HG02798 (cell line): ENCODE measurements at regions not wholly inside any gene's neighbourhood (a gene's known extent, or its start where the extent isn't known, plus 50 kb on each side); places are given as distances from the start of the nearest gene placed in this dataset.

Source experiments
- ATAC-seq: cut with Tn5 transposase; IDR thresholded peaks from one replicate; pipeline ENCODE4 v1.9.1; 2021; ENCODE audit warnings: mild to moderate bottlenecking; ENCODE audit not compliant: unreplicated experiment, poor library complexity

GRCh38 chr12:46504494-46504893 lies 131.9 kb upstream of the SLC38A2 start:
- no peak for ATAC-seq

- no peak for ATAC-seq
Observed at GRCh38 chr12:46503637-46504175, 131.1 kb upstream of the SLC38A2 start.

GRCh38 chr12:46500673-46501072 lies 128.1 kb upstream of the SLC38A2 start:
- ATAC-seq, result no peak

- ATAC-seq, result peak; percentile 99
Observed at GRCh38 chr12:46499901-46500300, 127.3 kb upstream of the SLC38A2 start.

GRCh38 chr12:46499226-46499625 lies 126.7 kb upstream of the SLC38A2 start:
- no peak for ATAC-seq

GRCh38 chr12:46497739-46498138 lies 125.2 kb upstream of the SLC38A2 start:
- ATAC-seq, result no peak

- no peak for ATAC-seq
Observed at GRCh38 chr12:46494424-46494823, 121.9 kb upstream of the SLC38A2 start.

GRCh38 chr12:46493834-46494181 lies 121.2 kb upstream of the SLC38A2 start:
- no peak for ATAC-seq

GRCh38 chr12:46493150-46493833 lies 120.7 kb upstream of the SLC38A2 start:
- no peak for ATAC-seq

- no peak for ATAC-seq
Observed at GRCh38 chr12:46492471-46493085, 120.0 kb upstream of the SLC38A2 start.

GRCh38 chr12:46491548-46491947 lies 119.0 kb upstream of the SLC38A2 start:
- ATAC-seq, result no peak

GRCh38 chr12:46490635-46491034 lies 118.1 kb upstream of the SLC38A2 start:
- ATAC-seq, result no peak

- no peak for ATAC-seq
Observed at GRCh38 chr12:46489951-46490388, 117.4 kb upstream of the SLC38A2 start.

- ATAC-seq, result peak; percentile 31
Observed at GRCh38 chr12:46487567-46488131, 115.1 kb upstream of the SLC38A2 start.

- ATAC-seq, result no peak
Observed at GRCh38 chr12:46486588-46486987, 114.0 kb upstream of the SLC38A2 start.

- ATAC-seq, result no peak
Observed at GRCh38 chr12:46485853-46486252, 113.3 kb upstream of the SLC38A2 start.

GRCh38 chr12:46484396-46485061 lies 112.0 kb upstream of the SLC38A2 start:
- ATAC-seq, result no peak

- ATAC-seq, result no peak
Observed at GRCh38 chr12:46483572-46484395, 111.2 kb upstream of the SLC38A2 start.

- ATAC-seq, result no peak
Observed at GRCh38 chr12:46480724-46481123, 108.2 kb upstream of the SLC38A2 start.

GRCh38 chr12:46480316-46480715 lies 107.7 kb upstream of the SLC38A2 start:
- no peak for ATAC-seq
